K562 (cell line): ENCODE measurements at regions not wholly inside any gene's neighbourhood (a gene's known extent, or its start where the extent isn't known, plus 50 kb on each side); places are given as distances from the start of the nearest gene placed in this dataset.

Experiments used
- ATAC-seq: fragments of 200-7000 bp; cut with Tn5 transposase; 3 replicates; pipeline ENCODE4 v1.9.1; 2020; ENCODE audit warnings: moderate library complexity
- BruUV-seq: library from RNA; stranded (reverse); fragments of 400-500 nt; replicated peaks from 2 replicates; lab custom pipeline; 2021; lab: Mats Ljungman, UMichigan
- CTCF ChIA-PET: fragments of 300-600 bp; formaldehyde crosslinking; extraction: SDS; loops from one replicate; lab custom pipeline; 2021; ENCODE audit warnings: low intra/inter-chr PET ratio; lab: Yijun Ruan, JAX
- POLR2A ChIA-PET: fragments of 300-600, 350-650 bp; sonication (Branson Sonifier 250); formaldehyde crosslinking; extraction: SDS; loops from one replicate; lab custom pipeline; 2021; ENCODE audit warnings: antibody characterized with exemption, inconsistent platforms; lab: Yijun Ruan, JAX
- DNase-seq, 4 experiments: peaks; one replicate each; pipeline versions ENCODE4 v3.0.0 to v3.0.0-alpha.2; 2011 to 2018; ENCODE audit warnings: low spot score in 3 of 4, mixed read lengths in 3 of 4; ENCODE audit errors: extremely low read depth in 1 of 4
- FAIRE-seq: peaks from 2 replicates; lab custom pipeline; 2011; peaks lifted over from hg19 to GRCh38; lab: Jason Lieb, UNC
- H2AFZ ChIP-seq: 2 replicates; pipeline ENCODE4 v1.6.0; 2011; ENCODE audit warnings: low read depth, low read length, control low read depth, inconsistent platforms
- H3K27ac ChIP-seq: fragments of 200-600 bp; 3 replicates; pipeline ENCODE4 v1.8.0; 2011; ENCODE audit warnings: low read depth, mild to moderate bottlenecking, control low read depth, inconsistent platforms, low read length, moderate library complexity, mixed read lengths; ENCODE audit errors: extremely low read depth
- H3K27me3 ChIP-seq, 2 experiments: fragments of 300-600 bp in 1 of 2; 2 replicates in 1 of 2; 3 replicates in 1 of 2; pipeline versions ENCODE4 v1.6.0 to v1.8.0; 2011; ENCODE audit warnings: inconsistent platforms in 2 of 2, low read length in 2 of 2, mild to moderate bottlenecking in 1 of 2, mixed read lengths in 1 of 2, moderate library complexity in 1 of 2; ENCODE audit not compliant: control insufficient read depth in 2 of 2, insufficient read depth in 2 of 2
- H3K36me3 ChIP-seq: fragments of 300-600 bp; 3 replicates; pipeline ENCODE4 v1.8.0; 2011; ENCODE audit warnings: mild to moderate bottlenecking, low read length, inconsistent platforms; ENCODE audit not compliant: control insufficient read depth, insufficient read depth
- H3K4me1 ChIP-seq, 2 experiments: fragments of 200-600 bp in 1 of 2; replicated peaks in 1 of 2; 2 replicates in 1 of 2; 3 replicates in 1 of 2; pipeline versions ENCODE4 v1.5.1 to v1.8.0; 2011; ENCODE audit warnings: inconsistent platforms in 2 of 2, low read length in 2 of 2, mild to moderate bottlenecking in 1 of 2, mixed read lengths in 1 of 2, moderate library complexity in 1 of 2; ENCODE audit not compliant: control insufficient read depth in 2 of 2, insufficient read depth in 2 of 2
- H3K4me2 ChIP-seq: 2 replicates; pipeline ENCODE4 v1.6.1; 2011; ENCODE audit warnings: low read length, control low read depth, inconsistent platforms, mixed read lengths; ENCODE audit not compliant: insufficient read depth
- H3K4me3 ChIP-seq: fragments of 200-600 bp; sonication (generic), shearing (Covaris generic); 2 replicates; pipeline ENCODE4 v1.5.1; 2016; ENCODE audit warnings: control low read depth, inconsistent platforms
- H3K79me2 ChIP-seq: fragments of 200-600 bp; 3 replicates; pipeline ENCODE4 v1.8.0; 2011; ENCODE audit warnings: low read length, inconsistent platforms; ENCODE audit not compliant: control insufficient read depth, insufficient read depth
- H3K9ac ChIP-seq, 2 experiments: 2 replicates each; pipeline versions ENCODE4 v1.6.0 to v1.6.1; 2011; ENCODE audit warnings: low read depth in 2 of 2, low read length in 2 of 2, control low read depth in 1 of 2, inconsistent platforms in 1 of 2, mild to moderate bottlenecking in 1 of 2, mixed read lengths in 1 of 2; ENCODE audit not compliant: insufficient read depth in 1 of 2
- H3K9me1 ChIP-seq: one replicate; pipeline ENCODE4 v1.6.0; 2011; ENCODE audit warnings: inconsistent platforms, mild to moderate bottlenecking, low read length, moderate library complexity; ENCODE audit not compliant: control insufficient read depth, insufficient read depth
- H3K9me3 ChIP-seq: replicated peaks from 2 replicates; pipeline ENCODE4 v1.5.1; 2011; ENCODE audit warnings: low read depth, low read length, inconsistent platforms; ENCODE audit not compliant: control insufficient read depth, insufficient read depth
- H4K20me1 ChIP-seq: replicated peaks from 2 replicates; pipeline ENCODE4 v1.6.1; 2011; ENCODE audit warnings: low read length, inconsistent platforms, mixed read lengths; ENCODE audit not compliant: control insufficient read depth, insufficient read depth
- CTCF ChIP-seq, 3 experiments: IDR thresholded peaks in 2 of 3; conservative IDR thresholded peaks in 1 of 3; 2 replicates each; pipeline ENCODE4 v1.5.1; 2011 to 2012; ENCODE audit warnings: low read length in 3 of 3, mild to moderate bottlenecking in 3 of 3, control low read depth in 2 of 3, improper control_type of control experiment in 1 of 3, inconsistent platforms in 1 of 3, low read depth in 1 of 3, mixed read lengths in 1 of 3, moderate library complexity in 1 of 3; ENCODE audit not compliant: insufficient read depth in 2 of 3
- ETV1 ChIP-seq: fragments of 450-650 bp; conservative IDR thresholded peaks from 2 replicates; pipeline ENCODE4 v1.6.1; 2016; ENCODE audit warnings: missing genetic modification characterization, control low read depth, low read depth, missing compliant biosample characterization
- GATA2 ChIP-seq: sonication (generic); formaldehyde crosslinking; IDR thresholded peaks from 2 replicates; pipeline ENCODE4 v1.4.0; 2020; ENCODE audit warnings: mild to moderate bottlenecking, missing genetic modification reagents
- KHSRP ChIP-seq: fragments of 450-650 bp; IDR thresholded peaks from 2 replicates; pipeline ENCODE4 v1.6.1; 2017
- MYBL2 ChIP-seq, 2 experiments: fragments of 450-650 bp in 1 of 2; sonication (generic) in 1 of 2; formaldehyde crosslinking in 1 of 2; IDR thresholded peaks; 2 replicates each; pipeline versions ENCODE4 v1.6.1 to v1.8.1; 2017 to 2022; ENCODE audit warnings: borderline replicate concordance in 1 of 2, inconsistent platforms in 1 of 2, low read depth in 1 of 2, mild to moderate bottlenecking in 1 of 2, missing genetic modification reagents in 1 of 2, moderate library complexity in 1 of 2
- RFX5 ChIP-seq: IDR thresholded peaks from 2 replicates; pipeline ENCODE4 v1.6.1; 2011; ENCODE audit warnings: low read depth, mild to moderate bottlenecking, improper control_type of control experiment, low read length
- ZNF239 ChIP-seq: fragments of 250-450 bp; sonication (Bioruptor Pico); IDR thresholded peaks from 2 replicates; pipeline ENCODE4 v1.4.0; 2020; ENCODE audit warnings: mild to moderate bottlenecking
- ZNF512 ChIP-seq: IDR thresholded peaks from 2 replicates; pipeline ENCODE4 v1.6.1; 2016; ENCODE audit warnings: missing genetic modification characterization, missing compliant biosample characterization
- in situ Hi-C: fragments of 300-500 bp; cut with MboI; formaldehyde crosslinking; loops from 4 replicates; pipeline ENCODE4 v1.15.0; 2018; ENCODE audit warnings: inconsistent platforms, mixed read lengths
- intact Hi-C: fragments of 100-400 bp; cut with micrococcal nuclease; formaldehyde crosslinking; loops from 2 replicates; pipeline ENCODE4 v1.14.2; 2022

- H3K27ac ChIP-seq = no peak overlapping the region
- no peaks in the 10 kb centered on the region for H3K4me1 ChIP-seq
- in situ Hi-C loops (no loop called here), intact Hi-C loops (no loop called here)
- H3K4me2 ChIP-seq = no peak overlapping the region
- no TSS peak for BruUV-seq
- no peak overlapping the region for H3K9ac ChIP-seq
- H3K79me2 ChIP-seq = no peaks in the 10 kb centered on the region
- ChIA-PET CTCF (no interaction called here), POLR2A (no interaction called here)
- TF ChIP-seq ETV1 (tag) = no peak
- no peak for TF ChIP-seq MYBL2 (IDR thresholded peaks at IDR 0.05; ENCODE audit: low read depth)
- TF ChIP-seq MYBL2 (CRISPR knock-in tag; IDR thresholded peaks at IDR 0.05; ENCODE audit: borderline replicate concordance) = no peak
- no peak for TF ChIP-seq RFX5
- no peak for TF ChIP-seq ZNF512
- TF ChIP-seq KHSRP = no peak
- no peak for TF ChIP-seq CTCF (IDR thresholded peaks at IDR 0.05 in 2 of 3, conservative IDR thresholded peaks at IDR 0.05 in 1 of 3; ENCODE audit: insufficient read depth in 2 of 3, low read depth in 1 of 3, low read length in 3 of 3)
- TF ChIP-seq GATA2 (CRISPR knock-in tag) = no peak
- no peak for TF ChIP-seq ZNF239 (CRISPR knock-in tag)
- DNase-seq = no peak
- H3K27me3 ChIP-seq = no peaks in the 10 kb centered on the region
- no peak overlapping the region for H2AFZ ChIP-seq
- no peaks in the 10 kb centered on the region for H3K9me3 ChIP-seq
- H4K20me1 ChIP-seq = no peaks in the 10 kb centered on the region
- ATAC-seq = no peak
- H3K9me1 ChIP-seq = no peaks in the 10 kb centered on the region
- no peak for FAIRE-seq
- no peak overlapping the region for H3K4me3 ChIP-seq
- H3K36me3 ChIP-seq = no peaks in the 10 kb centered on the region
Observed at GRCh38 chr3:106529738-106530137, 660.9 kb upstream of the CBLB start.
